NCI-H1105 (cell line): ENCODE measurements at regions not wholly inside any gene's neighbourhood (a gene's known extent, or its start where the extent isn't known, plus 50 kb on each side); places are given as distances from the start of the nearest gene placed in this dataset.

ENCODE experiments used
- DNase-seq: peaks from one replicate; lab custom pipeline; 2025; lab: John Stamatoyannopoulos, UW

- DNase-seq = no peak
These were observed 796.4 kb upstream of the CDH2 start for GRCh38 chr18:28973324-28973723.

- no peak for DNase-seq
These were observed 795.5 kb upstream of the CDH2 start for GRCh38 chr18:28972333-28972907.

DNA sequence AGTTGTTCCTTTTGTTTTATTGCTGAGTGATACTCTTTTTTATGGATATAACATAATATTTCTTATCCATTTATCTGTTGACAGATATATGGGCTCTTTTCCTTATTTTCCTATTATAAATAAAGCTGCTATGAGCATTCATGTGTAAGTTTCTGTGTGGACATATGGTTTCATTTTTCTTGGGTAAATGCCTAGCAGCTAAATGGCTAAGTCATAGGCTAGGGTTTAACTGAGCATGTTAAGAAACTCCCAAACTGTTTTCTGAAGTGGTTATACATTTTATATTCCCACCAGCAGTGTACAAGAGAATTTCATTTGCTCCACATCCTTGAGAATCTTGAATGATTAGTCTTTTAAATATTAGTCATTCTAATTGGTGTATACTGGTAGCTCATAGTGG lies 786.6 kb upstream of the CDH2 start:
- DNase-seq = no peak

- DNase-seq = peak; percentile 13
These were observed 784.8 kb upstream of the CDH2 start for GRCh38 chr18:28961669-28962228.

DNA sequence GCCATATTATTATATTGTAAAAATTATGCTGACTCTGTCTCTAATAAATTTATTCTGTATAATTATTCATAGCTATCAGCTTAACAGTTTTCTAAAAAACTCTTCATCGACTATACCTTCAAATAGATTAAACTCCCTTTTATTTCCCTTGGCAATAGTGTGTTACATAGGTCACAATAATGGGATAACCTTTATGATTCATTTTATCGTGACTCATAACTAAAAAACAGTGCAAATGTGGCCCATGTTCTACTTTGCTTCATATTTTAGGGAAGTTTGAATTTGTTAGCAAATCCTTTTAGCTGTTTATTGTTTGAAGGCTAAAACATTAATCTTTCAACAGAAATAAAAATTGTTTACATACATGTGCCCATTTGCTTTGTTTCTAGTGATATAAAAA lies 783.2 kb upstream of the CDH2 start:
- DNase-seq = no peak

DNA sequence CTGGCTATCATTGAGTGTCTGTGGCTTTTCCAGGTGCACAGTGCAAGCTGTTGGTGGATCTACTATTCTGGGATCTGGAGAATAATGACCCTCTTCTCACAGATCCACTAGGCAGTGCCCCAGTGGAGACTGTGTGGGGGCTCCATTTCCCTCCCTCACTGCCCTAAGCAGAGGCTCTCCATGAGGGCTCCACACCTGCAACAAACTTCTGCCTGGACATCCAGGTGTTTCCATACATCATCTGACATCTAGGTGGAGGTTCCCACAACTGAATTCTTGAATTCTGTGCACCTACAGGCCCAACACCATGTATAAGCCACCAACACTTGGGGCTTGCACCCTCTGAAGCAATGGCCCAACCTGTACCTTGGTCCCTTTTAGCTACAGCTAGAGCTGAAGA lies 775.4 kb upstream of the CDH2 start:
- no peak for DNase-seq

DNA sequence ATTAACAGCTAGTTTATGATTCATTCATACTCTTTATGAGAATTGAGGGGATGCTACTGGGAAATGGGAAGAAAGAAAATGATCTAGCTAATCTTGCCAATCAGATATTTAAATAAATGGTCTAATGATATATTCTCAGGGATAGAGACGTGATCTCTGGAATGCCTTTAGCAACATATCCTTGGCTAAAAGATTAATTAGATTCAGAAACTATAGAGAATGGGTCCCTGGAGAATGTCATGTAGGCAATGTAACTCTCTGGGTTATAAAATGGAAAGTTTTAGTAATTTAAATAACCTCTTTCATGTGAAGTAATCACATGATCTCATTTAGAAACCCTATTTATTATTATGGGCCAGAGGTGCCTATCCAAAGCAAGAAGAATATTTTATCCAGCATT lies 771.0 kb upstream of the CDH2 start:
- DNase-seq = no peak

GRCh38 chr18:28946471-28946870 lies 769.5 kb upstream of the CDH2 start:
- no peak for DNase-seq

- DNase-seq = no peak
These were observed 746.0 kb upstream of the CDH2 start for GRCh38 chr18:28922936-28923335.

DNA sequence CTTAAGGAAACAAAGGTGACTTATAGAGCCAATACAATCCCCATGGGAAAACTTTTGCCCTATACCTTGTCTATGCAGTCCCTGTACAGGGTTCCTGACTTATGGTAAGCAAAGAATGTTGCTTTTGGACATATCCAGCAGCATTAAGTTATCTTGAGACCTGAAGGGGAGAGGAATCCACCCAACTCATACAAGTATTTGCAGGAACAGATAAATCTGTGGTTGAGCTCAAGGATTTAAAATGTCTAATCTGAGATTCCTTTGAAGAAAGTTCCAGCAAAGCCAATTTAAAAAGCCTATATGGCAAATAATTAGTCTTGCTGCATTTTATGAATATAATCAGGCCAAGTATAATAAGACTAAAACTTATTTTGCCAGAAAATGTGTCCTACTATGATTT lies 739.5 kb upstream of the CDH2 start:
- DNase-seq = no peak

GRCh38 chr18:28905509-28905908 lies 728.6 kb upstream of the CDH2 start:
- no peak for DNase-seq

DNA sequence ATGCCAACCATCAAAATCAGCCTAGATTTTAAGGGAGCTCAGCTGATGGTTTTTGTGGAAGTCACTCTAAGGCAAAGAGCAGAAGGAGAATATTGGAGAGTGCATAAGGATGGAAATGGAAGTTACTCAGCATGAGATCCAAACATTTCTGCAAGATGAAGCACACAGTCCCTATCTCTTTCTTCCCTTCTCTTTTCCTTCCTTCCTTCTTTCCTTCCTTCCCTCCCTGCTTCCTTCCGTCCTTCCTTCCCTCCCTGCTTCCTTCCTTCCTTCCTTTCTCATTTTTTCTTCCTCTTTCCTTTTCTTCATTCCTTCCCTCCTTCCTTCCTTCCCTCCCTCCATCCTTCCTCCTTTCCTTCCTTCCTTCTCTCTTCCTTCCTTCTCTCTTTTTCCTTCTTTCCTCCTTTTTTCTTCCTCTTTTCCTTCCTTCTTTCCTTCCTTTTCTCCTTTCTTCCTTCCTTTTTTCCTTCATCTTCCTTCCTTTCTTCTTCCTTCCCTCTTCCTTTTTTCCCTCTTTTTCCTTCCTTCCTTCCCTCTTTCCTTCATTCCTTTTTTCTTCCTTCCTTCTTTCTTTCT lies 727.9 kb upstream of the CDH2 start:
- DNase-seq = no peak

- no peak for DNase-seq
These were observed 726.4 kb upstream of the CDH2 start for GRCh38 chr18:28903306-28903705.

DNA sequence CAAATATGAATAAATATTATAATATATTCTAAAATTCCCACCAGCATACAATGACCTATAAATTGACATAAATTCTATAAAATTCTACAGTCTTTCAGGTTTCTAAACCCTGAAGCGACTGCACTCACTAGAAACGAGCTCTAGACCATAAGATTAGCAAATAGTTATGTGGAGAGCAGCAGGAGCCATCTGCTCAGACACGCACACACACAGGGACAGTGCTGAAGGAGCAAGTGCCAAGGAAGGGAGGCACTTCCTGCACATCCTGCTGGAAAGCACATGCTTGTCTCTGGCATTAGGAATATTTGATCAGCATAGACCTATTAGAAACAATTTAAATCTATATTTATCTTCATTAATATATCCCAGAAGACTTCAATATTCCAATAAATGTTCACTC lies 713.9 kb upstream of the CDH2 start:
- DNase-seq = no peak

DNA sequence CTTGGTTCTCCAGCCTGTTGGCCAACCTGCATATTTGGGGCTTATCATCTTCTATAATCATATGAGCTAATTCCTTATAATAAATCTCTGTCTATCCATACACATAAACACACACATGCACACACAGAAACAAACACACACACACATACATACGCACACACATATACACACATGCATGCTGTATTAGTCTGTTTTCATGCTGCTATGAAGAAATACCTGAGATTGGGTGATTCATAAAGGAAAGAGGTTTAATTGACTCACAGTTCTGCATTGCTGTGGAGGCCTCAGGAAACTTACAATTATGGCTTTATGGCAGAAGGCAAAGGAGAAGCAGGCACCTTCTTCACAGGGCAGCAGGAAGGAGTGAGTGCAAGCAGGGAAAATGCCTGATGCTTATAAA lies 707.4 kb upstream of the CDH2 start:
- no peak for DNase-seq

GRCh38 chr18:28880856-28881255 lies 703.9 kb upstream of the CDH2 start:
- no peak for DNase-seq

GRCh38 chr18:28875059-28875458 lies 698.1 kb upstream of the CDH2 start:
- DNase-seq = peak; percentile 10

DNA sequence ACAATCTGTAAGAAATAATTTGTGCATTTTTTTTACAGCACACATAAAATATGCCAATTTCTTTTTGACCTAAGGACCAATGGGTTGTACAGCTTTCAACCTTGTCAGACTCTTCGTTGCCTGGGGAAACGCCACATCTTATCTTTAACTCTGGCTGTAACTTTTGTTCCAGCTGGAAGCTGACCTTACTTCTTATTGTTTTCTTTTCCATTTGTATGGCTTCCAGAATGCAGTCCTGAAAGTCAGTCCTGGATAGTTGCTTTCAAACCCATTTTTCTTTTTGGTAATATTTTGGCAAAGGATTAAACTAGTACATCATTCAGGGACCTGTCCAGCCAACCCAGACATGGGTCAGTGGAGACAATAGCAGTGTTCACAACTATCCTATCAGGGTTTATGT lies 686.5 kb upstream of the CDH2 start:
- DNase-seq = no peak

DNA sequence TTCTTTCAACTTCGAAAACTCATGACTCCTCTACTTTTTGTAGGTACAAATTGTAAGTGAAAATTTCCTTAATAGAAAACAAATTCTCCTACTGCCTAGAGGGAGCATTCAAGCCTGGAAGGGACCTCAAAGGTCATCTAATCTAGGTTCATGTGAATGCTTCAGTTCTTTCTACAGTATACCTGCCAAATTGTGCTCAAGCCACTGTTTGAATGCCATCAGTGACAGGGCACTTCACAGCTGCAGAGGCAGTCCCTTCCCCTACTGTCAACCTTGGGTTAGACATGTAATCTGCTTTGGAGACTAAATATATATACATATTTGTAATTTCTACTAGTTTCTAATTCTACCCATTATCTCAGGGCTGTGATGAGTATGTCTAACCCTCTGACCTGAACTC lies 681.3 kb upstream of the CDH2 start:
- no peak for DNase-seq

- DNase-seq = no peak
These were observed 679.1 kb upstream of the CDH2 start for GRCh38 chr18:28855989-28856388.

GRCh38 chr18:28855524-28855923 lies 678.6 kb upstream of the CDH2 start:
- DNase-seq = no peak

DNA sequence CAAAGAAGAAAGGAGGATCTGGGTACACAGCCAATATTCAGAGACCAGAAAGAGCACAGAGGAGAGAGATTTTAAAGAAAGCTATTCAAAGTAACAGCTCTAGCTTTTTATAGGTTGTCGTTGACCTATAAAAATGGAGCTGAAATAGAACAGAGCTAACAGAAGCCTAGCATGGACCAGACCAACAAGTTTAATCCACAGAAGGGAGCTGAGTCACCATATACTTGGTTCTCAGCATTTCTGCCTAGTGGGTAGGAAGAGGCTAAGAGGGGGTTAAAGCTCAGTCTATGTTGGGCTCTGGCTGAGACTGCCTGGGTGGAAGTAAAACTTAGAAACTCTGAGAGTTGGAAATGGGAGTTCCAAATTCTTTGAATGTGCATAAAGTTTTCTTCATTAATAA lies 678.0 kb upstream of the CDH2 start:
- DNase-seq = no peak

GRCh38 chr18:28846958-28847357 lies 670.0 kb upstream of the CDH2 start:
- no peak for DNase-seq

DNA sequence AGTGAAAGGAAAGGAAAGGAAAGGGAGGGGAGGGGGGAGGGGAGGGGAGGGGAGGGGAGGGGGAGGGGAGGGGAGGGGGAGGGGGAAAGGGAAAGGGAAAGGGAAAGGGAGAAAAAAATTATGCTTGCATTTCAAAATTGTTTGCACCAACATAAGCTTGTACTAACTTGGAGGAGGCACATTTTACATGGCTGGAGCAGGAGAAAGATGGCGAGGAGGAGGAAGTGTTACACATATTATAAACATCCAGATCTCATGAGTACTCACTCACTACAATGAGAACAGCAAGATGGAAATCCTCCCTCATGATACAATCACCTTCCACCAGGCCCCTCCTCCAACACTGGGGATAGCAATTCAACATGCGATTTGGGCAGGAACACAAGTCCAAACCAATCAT lies 660.2 kb upstream of the CDH2 start:
- no peak for DNase-seq
